ENCODE measurements at regions not wholly inside any gene's neighbourhood (a gene's known extent, or its start where the extent isn't known, plus 50 kb on each side); places are given as distances from the start of the nearest gene placed in this dataset.

DNA sequence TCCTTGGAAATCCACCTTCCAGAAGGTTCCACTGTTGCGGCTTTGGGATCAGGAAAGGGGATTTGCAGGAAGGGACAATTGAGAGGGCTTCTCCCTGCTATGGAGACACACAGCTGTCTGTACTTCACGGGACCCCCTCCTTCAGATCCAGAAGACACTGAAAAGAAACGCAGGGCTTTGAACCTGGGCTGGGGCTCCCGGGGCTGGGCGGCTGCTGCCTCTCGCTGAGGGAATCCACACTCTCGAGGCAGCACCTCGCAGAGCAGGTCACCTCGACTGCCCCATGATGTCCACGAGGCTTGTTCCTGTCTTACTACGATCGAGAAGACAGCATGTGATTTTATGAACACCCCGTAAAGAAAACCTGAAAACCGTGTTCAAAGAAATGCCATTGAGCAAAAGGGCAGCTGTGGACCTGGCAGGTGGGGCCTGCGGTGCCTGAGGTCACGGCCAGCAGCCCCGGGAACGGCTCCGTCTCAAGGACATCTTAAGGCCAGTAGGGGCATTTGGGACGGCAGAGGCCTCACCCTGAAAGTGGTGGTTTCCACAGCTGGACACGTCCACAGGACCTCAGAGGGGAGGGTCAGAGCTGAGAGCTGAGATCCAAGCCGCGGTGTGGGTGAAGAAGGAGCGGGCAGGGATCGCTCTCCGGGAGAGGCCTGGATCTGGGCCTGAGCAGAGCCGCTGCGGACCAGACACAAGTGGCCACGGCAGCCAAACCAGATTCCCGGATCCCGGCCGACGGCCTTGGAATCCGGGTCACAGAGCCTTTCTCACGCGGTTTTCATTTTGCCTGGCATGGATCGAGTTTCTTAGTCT, 165.7 kb downstream of the RTP5 start:
- DNase-seq (ENCODE audit: low spot score) = no peak
- TF ChIP-seq, protein P1, sequence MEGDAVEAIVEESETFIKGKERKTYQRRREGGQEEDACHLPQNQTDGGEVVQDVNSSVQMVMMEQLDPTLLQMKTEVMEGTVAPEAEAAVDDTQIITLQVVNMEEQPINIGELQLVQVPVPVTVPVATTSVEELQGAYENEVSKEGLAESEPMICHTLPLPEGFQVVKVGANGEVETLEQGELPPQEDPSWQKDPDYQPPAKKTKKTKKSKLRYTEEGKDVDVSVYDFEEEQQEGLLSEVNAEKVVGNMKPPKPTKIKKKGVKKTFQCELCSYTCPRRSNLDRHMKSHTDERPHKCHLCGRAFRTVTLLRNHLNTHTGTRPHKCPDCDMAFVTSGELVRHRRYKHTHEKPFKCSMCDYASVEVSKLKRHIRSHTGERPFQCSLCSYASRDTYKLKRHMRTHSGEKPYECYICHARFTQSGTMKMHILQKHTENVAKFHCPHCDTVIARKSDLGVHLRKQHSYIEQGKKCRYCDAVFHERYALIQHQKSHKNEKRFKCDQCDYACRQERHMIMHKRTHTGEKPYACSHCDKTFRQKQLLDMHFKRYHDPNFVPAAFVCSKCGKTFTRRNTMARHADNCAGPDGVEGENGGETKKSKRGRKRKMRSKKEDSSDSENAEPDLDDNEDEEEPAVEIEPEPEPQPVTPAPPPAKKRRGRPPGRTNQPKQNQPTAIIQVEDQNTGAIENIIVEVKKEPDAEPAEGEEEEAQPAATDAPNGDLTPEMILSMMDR (IDR thresholded peaks at IDR 0.05; ENCODE audit: extremely low read depth, missing control alignments) = no peak

DNA sequence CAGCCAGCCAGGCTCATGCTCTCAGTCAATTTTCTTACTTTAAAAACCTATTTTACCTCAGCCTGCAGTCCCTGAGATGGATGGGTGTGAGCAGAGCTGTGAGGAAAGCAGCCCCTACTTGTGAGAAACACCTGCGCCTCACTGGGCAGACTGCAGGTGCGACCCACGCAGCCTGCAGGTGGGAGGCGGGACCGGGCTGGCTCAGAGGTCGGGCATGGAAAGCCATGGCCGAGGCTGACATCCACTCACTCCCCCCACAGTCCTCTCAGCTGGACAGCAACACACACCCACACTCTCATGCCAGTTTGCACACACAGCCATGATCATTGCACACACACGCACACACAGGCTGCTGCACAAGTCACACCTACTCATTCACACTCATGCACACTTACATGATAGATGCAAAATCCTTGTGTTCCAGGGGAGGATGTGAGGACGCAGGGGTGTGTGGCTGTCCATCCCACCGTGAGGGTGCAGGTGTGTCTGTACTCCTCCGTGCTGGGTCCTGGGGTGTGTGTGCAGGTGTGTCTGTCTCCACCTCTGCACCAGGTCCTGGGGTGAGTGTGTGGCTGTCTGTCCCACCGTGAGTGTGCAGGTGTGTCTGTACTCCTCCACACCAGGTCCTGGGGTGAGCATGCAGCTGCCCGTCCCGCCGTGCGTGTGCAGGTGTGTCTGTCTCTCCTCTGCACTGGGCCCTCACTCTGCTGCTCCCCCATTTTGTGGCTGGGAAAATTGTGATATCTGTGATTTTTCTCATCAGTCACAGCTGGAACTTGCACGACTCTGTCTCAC, 166.5 kb downstream of the RTP5 start:
- no peak for DNase-seq (ENCODE audit: low spot score)
- TF ChIP-seq, protein P1 (IDR thresholded peaks at IDR 0.05; ENCODE audit: extremely low read depth, missing control alignments) = no peak

DNA sequence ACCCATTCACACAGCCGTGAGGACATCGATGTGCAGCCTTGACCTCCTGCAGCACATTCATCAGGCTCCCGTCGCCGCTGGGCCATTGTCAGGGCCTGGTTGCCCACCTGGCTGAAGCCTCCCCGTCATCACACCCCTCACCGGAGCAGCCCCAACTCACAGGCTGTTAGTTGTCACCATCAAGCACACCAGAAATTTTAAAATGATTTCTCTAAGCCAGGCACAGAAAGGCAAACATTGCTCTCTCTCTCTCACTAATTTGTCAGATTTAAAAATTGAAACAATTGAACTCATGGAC, 167.1 kb downstream of the RTP5 start:
- TF ChIP-seq, protein P1 (IDR thresholded peaks at IDR 0.05; ENCODE audit: extremely low read depth, missing control alignments) = no peak
- DNase-seq (ENCODE audit: low spot score) = no peak

DNA sequence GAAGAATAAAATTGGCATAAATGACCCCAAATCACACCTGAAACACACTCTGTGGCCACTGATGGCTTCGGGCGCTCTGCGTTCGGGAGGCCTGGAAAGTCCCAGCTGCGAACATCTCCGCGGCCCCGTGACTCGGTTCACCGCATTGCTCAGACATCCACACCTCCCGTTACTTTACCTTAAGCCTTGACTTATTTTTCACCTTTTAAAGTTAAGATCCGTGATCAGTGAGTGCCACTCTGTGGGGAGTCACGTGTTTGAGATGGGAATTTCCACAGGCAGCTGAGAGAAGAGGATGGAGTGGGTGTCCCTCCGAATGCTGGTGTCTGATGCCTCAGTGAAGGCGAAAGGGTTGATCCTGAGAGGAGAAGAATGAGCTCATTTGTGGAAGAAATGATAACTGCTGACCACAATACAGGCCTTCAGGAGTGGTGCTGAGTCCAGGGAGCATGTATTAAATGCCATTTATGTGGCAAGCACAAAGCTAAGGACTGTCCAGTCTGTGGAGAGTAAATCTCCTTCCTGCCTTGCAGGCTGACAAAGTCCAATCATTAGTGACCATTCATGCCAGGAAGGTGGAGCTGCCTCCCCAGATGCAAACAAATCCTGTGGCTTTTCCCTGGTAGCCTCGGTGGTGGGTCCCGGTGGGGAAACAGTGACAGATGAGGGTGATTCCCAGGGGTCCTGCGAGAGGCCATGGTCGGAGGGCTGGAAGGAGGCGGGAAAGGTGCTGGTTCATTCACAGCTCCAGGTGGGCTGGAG, 168.8 kb downstream of the RTP5 start:
- no peak for DNase-seq (ENCODE audit: low spot score)
- TF ChIP-seq, protein P1 (IDR thresholded peaks at IDR 0.05; ENCODE audit: extremely low read depth, missing control alignments) = no peak

DNA sequence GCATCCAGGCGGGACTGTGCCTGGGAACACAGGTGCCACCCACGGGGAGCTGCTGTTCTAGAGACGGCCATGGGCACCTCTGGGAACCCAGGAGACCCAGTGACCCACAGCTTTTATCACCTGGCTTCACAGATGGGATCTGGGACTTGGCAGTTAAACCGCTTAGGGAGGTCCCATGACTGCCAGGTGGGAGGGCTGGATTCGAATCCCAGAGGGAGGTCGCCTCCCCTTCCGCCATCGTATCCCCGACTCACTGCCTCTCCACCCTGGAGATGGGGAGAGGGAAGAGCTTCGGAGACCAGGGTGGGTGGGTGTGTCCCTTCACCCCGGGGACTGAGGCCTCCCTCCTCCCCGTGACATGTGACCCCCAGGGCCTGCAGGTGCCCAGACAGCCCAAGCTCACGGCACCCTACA, 169.4 kb downstream of the RTP5 start:
- TF ChIP-seq, protein P1 (IDR thresholded peaks at IDR 0.05; ENCODE audit: extremely low read depth, missing control alignments) = no peak

DNA sequence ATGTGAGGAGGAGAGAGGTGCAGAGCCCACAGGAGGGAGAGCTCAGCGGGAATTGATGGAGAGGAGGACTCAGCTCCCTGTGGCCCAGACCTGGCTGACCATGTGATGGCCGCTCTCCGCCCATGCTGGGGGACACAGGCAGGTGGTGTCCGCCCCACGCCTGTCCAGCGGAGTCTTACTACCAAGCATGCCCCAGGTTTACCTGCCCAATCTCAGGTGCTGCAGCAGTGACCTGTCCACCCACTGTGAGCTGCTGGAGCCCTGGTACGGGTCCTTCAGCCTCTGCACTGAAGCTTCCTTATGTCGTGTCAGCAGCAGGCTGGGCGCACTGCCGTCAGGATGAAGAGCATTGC, 170.8 kb downstream of the RTP5 start:
- TF ChIP-seq, protein P1 (IDR thresholded peaks at IDR 0.05; ENCODE audit: extremely low read depth, missing control alignments) = no peak

More for the DNA sequence above, 169.4 kb downstream of the RTP5 start:
- no peak for DNase-seq (ENCODE audit: low spot score)

DNA sequence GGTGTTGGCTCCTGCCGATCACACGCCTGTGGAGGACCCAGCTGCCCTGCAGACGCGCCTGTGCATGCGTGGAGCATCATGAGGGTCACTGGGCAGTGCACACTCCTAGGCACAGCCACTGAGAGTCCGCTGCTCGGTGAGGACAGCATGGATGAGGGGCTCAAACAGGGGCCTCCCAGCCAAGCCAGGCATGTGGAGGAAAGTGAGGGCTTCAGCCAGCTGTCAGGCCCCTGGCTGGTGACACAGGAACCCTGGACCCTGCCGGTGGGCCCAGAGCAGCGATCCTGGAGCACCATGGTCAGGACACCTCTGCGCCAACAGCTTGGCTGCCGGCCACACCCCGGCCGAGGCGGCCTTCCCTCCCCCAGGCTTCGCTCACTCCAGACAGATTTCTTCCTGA, 171.2 kb downstream of the RTP5 start:
- no peak for DNase-seq (ENCODE audit: low spot score)
- TF ChIP-seq, protein P1 (IDR thresholded peaks at IDR 0.05; ENCODE audit: extremely low read depth, missing control alignments) = no peak

More for the DNA sequence above, 170.8 kb downstream of the RTP5 start:
- no peak for DNase-seq (ENCODE audit: low spot score)
